Suprapubic skin (tissue), 4 donors: ENCODE measurements at regions not wholly inside any gene's neighbourhood (a gene's known extent, or its start where the extent isn't known, plus 50 kb on each side); places are given as distances from the start of the nearest gene placed in this dataset.
"Not testable (repeated sequence)": the region's sequence is repeated elsewhere in the genome, so short reads cannot be mapped to it uniquely, and the experiment has no call there.

Source experiments
- DNase-seq, 2 donors: peaks; one replicate each; pipeline ENCODE4 v3.0.0-alpha.2; 2019; ENCODE audit warnings: low spot score in 2 of 2
- H3K27ac ChIP-seq: fragments of 200-600 bp; sonication (generic); one replicate; pipeline ENCODE4 v1.5.1; 2019
- H3K27me3 ChIP-seq: fragments of 200-600 bp; sonication (generic); one replicate; pipeline ENCODE4 v1.5.1; 2019
- H3K36me3 ChIP-seq: fragments of 200-600 bp; sonication (generic); one replicate; pipeline ENCODE4 v1.5.1; 2019
- H3K4me1 ChIP-seq: fragments of 200-600 bp; sonication (generic); one replicate; pipeline ENCODE4 v1.5.1; 2019
- H3K4me3 ChIP-seq: fragments of 200-600 bp; sonication (generic); one replicate; pipeline ENCODE4 v1.5.1; 2019; ENCODE audit warnings: mild to moderate bottlenecking
- H3K9me3 ChIP-seq: fragments of 200-600 bp; sonication (generic); one replicate; pipeline ENCODE4 v1.5.1; 2019
- EP300 ChIP-seq: sonication (generic); formaldehyde crosslinking; IDR thresholded peaks from one replicate; pipeline ENCODE4 v1.6.1; 2017; ENCODE audit warnings: antibody characterized with exemption
- POLR2A ChIP-seq, 2 donors: fragments of 450-650 bp; IDR thresholded peaks; one replicate each; pipeline ENCODE4 v1.6.1; 2017; ENCODE audit warnings: antibody characterized with exemption in 2 of 2, mild to moderate bottlenecking in 2 of 2, moderate library complexity in 2 of 2
- POLR2AphosphoS5 ChIP-seq, 3 donors: sonication (generic); formaldehyde crosslinking; IDR thresholded peaks; one replicate each; pipeline ENCODE4 v1.6.1; 2017; ENCODE audit warnings: antibody characterized with exemption in 3 of 3
- WGBS: methylation state at CpG from one replicate; pipeline ENCODE4 v1.1.5; 2018; 5-methylcytosine and 5-hydroxymethylcytosine counted together
- TF ChIP-seq, protein P1 (sequence below), 2 donors: fragments of 200-600 bp in 1 of 2; fragments of 450-650 bp in 1 of 2; sonication (generic) in 1 of 2; IDR thresholded peaks; one replicate each; pipeline ENCODE4 v1.5.1; 2016 to 2019; ENCODE audit warnings: antibody characterized with exemption in 2 of 2, mild to moderate bottlenecking in 1 of 2, moderate library complexity in 1 of 2

GRCh38 chr9:65400886-65401285, 115.9 kb upstream of the FOXD4L5 start:
- no peaks in the 10 kb centered on the region for H3K4me1 ChIP-seq
- TF ChIP-seq POLR2A (IDR thresholded peaks at IDR 0.05) = no peak
- TF ChIP-seq, protein P1, sequence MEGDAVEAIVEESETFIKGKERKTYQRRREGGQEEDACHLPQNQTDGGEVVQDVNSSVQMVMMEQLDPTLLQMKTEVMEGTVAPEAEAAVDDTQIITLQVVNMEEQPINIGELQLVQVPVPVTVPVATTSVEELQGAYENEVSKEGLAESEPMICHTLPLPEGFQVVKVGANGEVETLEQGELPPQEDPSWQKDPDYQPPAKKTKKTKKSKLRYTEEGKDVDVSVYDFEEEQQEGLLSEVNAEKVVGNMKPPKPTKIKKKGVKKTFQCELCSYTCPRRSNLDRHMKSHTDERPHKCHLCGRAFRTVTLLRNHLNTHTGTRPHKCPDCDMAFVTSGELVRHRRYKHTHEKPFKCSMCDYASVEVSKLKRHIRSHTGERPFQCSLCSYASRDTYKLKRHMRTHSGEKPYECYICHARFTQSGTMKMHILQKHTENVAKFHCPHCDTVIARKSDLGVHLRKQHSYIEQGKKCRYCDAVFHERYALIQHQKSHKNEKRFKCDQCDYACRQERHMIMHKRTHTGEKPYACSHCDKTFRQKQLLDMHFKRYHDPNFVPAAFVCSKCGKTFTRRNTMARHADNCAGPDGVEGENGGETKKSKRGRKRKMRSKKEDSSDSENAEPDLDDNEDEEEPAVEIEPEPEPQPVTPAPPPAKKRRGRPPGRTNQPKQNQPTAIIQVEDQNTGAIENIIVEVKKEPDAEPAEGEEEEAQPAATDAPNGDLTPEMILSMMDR (IDR thresholded peaks at IDR 0.05) = no peak
- TF ChIP-seq EP300 = no peak
- TF ChIP-seq POLR2AphosphoS5 (IDR thresholded peaks at IDR 0.05) = no peak
- H3K36me3 ChIP-seq = no peaks in the 10 kb centered on the region
- no peak overlapping the region for H3K4me3 ChIP-seq
- DNase-seq = peak in 1 of 2 donors; percentile 47
- H3K27ac ChIP-seq = no peak overlapping the region
- H3K27me3 ChIP-seq = no peaks in the 10 kb centered on the region
- H3K9me3 ChIP-seq = no peaks in the 10 kb centered on the region
- 72% methylated on average over 3 of the region's 9 CpGs for WGBS

DNA sequence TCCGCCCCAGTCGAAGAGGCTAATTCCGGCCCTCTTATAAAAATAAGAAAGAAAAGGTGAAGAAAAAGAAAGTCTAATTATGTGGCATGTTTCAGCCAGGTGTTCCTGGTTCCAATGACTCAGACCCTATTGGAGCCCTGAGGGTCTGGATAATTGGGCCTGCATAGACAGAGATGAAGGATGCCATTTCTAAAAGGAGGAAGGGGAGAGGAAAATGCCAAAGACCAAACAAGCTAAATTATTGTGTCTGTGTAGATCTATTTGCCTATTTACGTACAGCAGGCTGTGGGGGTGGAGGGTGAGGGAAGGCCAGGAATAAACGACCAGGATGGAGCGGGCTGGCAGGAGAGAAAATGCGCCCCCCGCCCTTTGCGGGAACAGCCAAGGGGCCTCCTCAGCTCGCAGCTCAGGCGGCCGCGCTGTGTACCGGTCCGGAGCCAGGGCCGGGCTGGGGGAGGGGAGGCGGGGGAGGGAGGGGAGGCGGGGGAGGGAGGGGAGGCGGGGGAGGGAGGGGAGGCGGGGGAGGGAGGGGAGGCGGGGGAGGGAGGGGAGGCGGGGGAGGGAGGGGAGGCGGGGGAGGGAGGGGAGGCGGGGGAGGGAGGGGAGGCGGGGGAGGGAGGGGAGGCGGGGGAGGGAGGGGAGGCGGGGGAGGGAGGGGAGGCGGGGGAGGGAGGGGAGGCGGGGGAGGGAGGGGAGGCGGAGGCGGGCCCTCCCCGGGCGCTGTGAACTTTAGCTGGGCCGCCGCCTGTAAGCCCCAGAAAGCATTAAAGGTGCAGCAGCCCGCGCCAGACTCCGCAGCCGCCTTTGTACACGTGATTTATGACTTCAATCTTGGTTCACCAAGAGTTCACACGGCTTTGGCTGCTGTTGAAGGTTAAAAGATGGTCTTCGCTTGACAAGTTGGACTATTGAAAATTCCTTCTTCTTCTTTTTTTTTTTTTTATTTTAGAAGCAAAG, 113.0 kb upstream of the FOXD4L5 start:
- 87% methylated on average over 26 of the region's 42 CpGs for WGBS
- H3K27me3 ChIP-seq, H3K27ac ChIP-seq, H3K4me1 ChIP-seq, H3K36me3 ChIP-seq, H3K4me3 ChIP-seq, H3K9me3 ChIP-seq: not testable (repeated sequence)
- DNase-seq = peak in 1 of 2 donors; percentile 52

DNA sequence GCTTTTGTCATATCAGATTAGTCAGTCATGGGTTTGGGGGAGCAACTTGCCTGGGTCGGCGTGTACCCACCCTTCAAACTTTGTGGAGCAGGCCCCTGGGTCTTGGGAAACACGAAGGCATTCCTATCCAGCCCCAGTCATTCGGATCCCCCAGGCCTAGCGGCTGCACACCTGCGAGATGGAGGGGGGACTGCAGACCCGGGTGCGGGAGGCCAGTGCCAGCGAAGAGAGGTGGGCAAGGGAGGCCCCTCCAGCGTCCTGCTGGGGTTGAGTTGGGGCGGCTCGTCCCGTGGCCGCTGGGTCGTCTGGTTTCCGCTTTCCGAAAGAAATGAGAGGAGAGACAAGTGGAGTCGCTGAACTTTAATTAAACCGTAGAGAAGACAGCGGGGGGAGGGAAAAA, 112.2 kb upstream of the FOXD4L5 start:
- not testable (repeated sequence) for H3K36me3 ChIP-seq, H3K4me1 ChIP-seq, H3K9me3 ChIP-seq, H3K27me3 ChIP-seq, H3K27ac ChIP-seq, H3K4me3 ChIP-seq
- peak in 1 of 2 donors; percentile 43 for DNase-seq
- WGBS = 87% methylated on average over 20 of the region's 20 CpGs

- DNase-seq = peak in 1 of 2 donors; percentile 41
- not testable (repeated sequence) for H3K27me3 ChIP-seq, H3K4me3 ChIP-seq, H3K4me1 ChIP-seq, H3K27ac ChIP-seq, H3K36me3 ChIP-seq, H3K9me3 ChIP-seq
- 85% methylated on average over 10 of the region's 10 CpGs for WGBS
Observed at GRCh38 chr9:65396601-65397000, 111.6 kb upstream of the FOXD4L5 start.

- 84% methylated on average over 9 of the region's 15 CpGs for WGBS
- H3K27ac ChIP-seq, H3K9me3 ChIP-seq, H3K4me3 ChIP-seq, H3K27me3 ChIP-seq, H3K4me1 ChIP-seq, H3K36me3 ChIP-seq: not testable (repeated sequence)
- DNase-seq = peak in 1 of 2 donors; percentile 73
Observed at GRCh38 chr9:65395789-65396188, 110.8 kb upstream of the FOXD4L5 start.

GRCh38 chr9:65395121-65395520, 110.1 kb upstream of the FOXD4L5 start:
- not testable (repeated sequence) for H3K4me3 ChIP-seq, H3K9me3 ChIP-seq, H3K4me1 ChIP-seq, H3K27me3 ChIP-seq, H3K36me3 ChIP-seq, H3K27ac ChIP-seq
- peak in 1 of 2 donors; percentile 41 for DNase-seq
- WGBS = 95% methylated on average over 8 of the region's 25 CpGs

- H3K36me3 ChIP-seq, H3K27me3 ChIP-seq, H3K27ac ChIP-seq, H3K4me3 ChIP-seq, H3K9me3 ChIP-seq, H3K4me1 ChIP-seq: not testable (repeated sequence)
- DNase-seq = peak in 1 of 2 donors; percentile 74
- 86% methylated on average over 12 of the region's 12 CpGs for WGBS
Observed at GRCh38 chr9:65393111-65393810, 108.3 kb upstream of the FOXD4L5 start.

DNA sequence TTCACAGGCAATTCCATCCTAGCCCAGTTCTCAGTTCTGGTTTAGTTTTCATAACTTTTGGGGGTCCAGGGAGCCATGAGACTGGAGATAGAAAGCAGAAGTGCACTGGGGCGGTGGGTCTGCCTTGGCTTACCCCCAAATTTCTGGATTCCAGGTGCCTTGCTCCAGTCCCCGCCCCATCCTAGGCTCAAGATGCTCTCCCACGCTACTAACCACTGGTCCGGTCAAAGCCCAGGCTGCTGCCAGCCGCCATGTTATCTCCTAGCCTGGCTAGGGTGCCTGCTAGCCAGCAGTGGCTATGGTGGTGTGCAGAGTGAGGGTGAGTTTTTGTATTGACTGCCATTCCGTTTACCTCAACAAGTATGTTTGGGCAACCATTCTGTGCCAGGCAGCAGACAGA, 107.6 kb upstream of the FOXD4L5 start:
- H3K4me3 ChIP-seq, H3K27me3 ChIP-seq, H3K36me3 ChIP-seq, H3K4me1 ChIP-seq, H3K27ac ChIP-seq, H3K9me3 ChIP-seq: not testable (repeated sequence)
- peak in 1 of 2 donors; percentile 71 for DNase-seq
- 64% methylated on average over 5 of the region's 6 CpGs for WGBS

DNA sequence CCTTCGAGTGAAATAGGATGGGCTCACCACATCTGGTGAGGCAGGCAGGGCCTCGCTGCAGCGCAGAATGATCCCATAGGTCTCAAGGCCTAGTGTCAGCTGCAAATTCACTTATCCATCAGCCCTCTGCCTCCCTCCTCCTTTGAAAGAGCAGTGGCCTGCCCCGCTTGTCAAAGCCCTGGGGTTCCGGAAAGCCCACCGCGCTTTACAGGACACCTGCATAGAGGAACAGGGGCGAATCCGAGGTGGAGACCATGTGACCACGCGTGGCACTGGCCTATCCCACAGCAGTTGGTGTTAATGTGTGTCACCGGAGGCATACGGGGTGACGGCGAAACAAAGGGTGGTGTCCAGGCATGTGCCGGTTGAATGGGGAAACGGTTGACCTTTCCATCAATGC, 104.7 kb upstream of the FOXD4L5 start:
- DNase-seq = peak in 1 of 2 donors; percentile 99
- H3K9me3 ChIP-seq = not testable (repeated sequence)

DNA sequence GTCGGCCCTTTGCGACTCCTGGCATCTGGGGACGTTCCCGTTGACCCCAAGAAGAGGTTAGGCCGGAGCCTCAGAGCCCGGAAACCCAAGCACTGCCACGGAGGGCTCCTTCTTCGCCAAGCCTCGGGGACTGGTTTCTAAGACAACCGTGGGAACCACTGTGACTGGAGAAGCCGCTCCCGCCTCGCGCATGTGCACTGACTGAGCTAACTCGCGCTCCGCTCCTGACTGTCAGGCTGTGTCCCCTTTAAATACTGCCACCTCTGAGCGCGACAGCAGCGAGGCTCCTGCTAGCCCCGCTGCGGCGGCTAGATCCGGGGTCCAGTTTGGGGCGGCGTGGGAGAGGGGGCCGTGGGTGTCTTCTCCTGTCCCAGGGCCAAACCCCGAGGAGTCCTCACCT, 104.2 kb upstream of the FOXD4L5 start:
- H3K27me3 ChIP-seq, H3K9me3 ChIP-seq, H3K4me1 ChIP-seq, H3K4me3 ChIP-seq, H3K36me3 ChIP-seq, H3K27ac ChIP-seq: not testable (repeated sequence)
- 98% methylated on average over 9 of the region's 28 CpGs for WGBS
- DNase-seq = peak in 1 of 2 donors; percentile 67

More for the DNA sequence above, 104.7 kb upstream of the FOXD4L5 start:
- H3K4me3 ChIP-seq, H3K27me3 ChIP-seq, H3K4me1 ChIP-seq, H3K27ac ChIP-seq, H3K36me3 ChIP-seq: not testable (repeated sequence)
- WGBS = 79% methylated on average over 16 of the region's 17 CpGs

DNA sequence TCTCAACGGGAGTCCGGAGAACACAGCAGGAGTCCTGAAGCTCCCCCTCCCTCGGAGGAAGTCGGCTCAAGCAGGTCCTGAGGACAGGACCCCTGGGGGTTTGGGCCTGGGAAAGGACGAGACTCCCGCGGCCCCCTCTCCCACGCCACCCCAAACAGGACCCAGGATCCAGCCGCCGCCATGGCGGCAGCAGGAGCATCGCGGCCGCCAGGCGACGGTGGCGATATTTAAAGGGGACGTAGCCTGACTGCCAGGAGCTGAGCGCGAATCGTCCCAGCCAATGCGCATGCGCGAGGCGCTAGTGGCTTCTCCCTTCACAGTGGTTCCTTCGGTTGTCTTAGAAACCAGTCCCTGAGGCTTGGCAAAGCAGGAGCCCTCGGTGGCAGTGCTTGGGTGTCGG, 101.7 kb upstream of the FOXD4L5 start:
- DNase-seq = peak; percentile 86 to 87
- 78% methylated on average over 28 of the region's 28 CpGs for WGBS
- H3K27me3 ChIP-seq, H3K27ac ChIP-seq, H3K36me3 ChIP-seq, H3K4me1 ChIP-seq, H3K9me3 ChIP-seq: not testable (repeated sequence)
- peak overlapping the region; percentile 49 for H3K4me3 ChIP-seq

GRCh38 chr9:65386191-65386590, 101.2 kb upstream of the FOXD4L5 start:
- H3K9me3 ChIP-seq, H3K4me1 ChIP-seq, H3K36me3 ChIP-seq, H3K27me3 ChIP-seq, H3K27ac ChIP-seq: not testable (repeated sequence)
- peak overlapping the region; percentile 49 for H3K4me3 ChIP-seq
- peak in 1 of 2 donors; percentile 49 for DNase-seq
- WGBS = 72% methylated on average over 17 of the region's 18 CpGs

- H3K27me3 ChIP-seq, H3K4me1 ChIP-seq, H3K36me3 ChIP-seq, H3K4me3 ChIP-seq, H3K9me3 ChIP-seq, H3K27ac ChIP-seq: not testable (repeated sequence)
- WGBS = 75% methylated on average over 19 of the region's 22 CpGs
- DNase-seq = peak in 1 of 2 donors; percentile 74
Observed at GRCh38 chr9:65385655-65386024, 100.6 kb upstream of the FOXD4L5 start.
